ENCODE measurements at regions not wholly inside any gene's neighbourhood (a gene's known extent, or its start where the extent isn't known, plus 50 kb on each side); places are given as distances from the start of the nearest gene placed in this dataset.

DNA sequence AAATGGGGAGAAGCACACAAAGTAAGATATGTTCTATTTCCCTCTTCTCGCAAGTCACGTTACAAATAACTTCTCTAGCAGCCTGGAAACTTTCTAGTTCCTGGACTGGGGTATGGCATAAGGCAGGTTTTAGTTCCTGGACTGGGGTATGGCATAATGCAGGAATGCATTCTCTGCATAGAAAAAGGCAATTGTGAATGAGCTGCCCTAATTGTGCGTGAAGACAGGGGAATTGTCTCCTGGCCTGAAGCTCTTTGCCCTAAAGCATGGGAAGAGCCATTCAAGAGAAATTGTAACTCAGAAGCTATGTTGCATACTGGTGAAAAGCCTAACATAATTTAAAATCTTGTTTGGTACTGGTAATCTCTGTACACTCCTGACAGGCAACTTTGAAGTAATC is 54.3 kb upstream of the CBLB start:
- Histone ChIP-seq H3K27me3 (ENCODE audit: insufficient read depth, low read length, poor library complexity, severe bottlenecking) (no peaks in the 10 kb centered on the region), H3K9me3 (ENCODE audit: insufficient read depth, low read depth, low read length) (peaks cover 10% of the 10 kb centered on the region; the same call in 1 of the 2 replicates), H3K9me2 (replicated peaks; ENCODE audit: low read depth, low read length) (0 out of 2 replicates have a peak, but pooled peaks cover 3% of the 10 kb centered on the region), H3K79me2 (ENCODE audit: insufficient read depth, low read length) (no peaks in the 10 kb centered on the region), H3K36me3 (ENCODE audit: insufficient read depth, low read length) (no peaks in the 10 kb centered on the region), H3K4me2 (ENCODE audit: low read depth, low read length, poor library complexity, severe bottlenecking) (no peak overlapping the region), H3K9ac (ENCODE audit: low read depth, low read length, poor library complexity, severe bottlenecking) (no peak overlapping the region), H3K4me3 (ENCODE audit: low read length, poor library complexity, severe bottlenecking) (no peak overlapping the region), H2AFZ (ENCODE audit: low read length) (no peak overlapping the region), H3K4me1 (ENCODE audit: insufficient read depth, low read length, poor library complexity, severe bottlenecking) (peaks cover 2% of the 10 kb centered on the region), H4K20me1 (ENCODE audit: insufficient read depth, low read length, poor library complexity, severe bottlenecking) (no peaks in the 10 kb centered on the region), H3F3A (ENCODE audit: low read depth) (no peaks in the 10 kb centered on the region)
- TF ChIP-seq, protein P1, sequence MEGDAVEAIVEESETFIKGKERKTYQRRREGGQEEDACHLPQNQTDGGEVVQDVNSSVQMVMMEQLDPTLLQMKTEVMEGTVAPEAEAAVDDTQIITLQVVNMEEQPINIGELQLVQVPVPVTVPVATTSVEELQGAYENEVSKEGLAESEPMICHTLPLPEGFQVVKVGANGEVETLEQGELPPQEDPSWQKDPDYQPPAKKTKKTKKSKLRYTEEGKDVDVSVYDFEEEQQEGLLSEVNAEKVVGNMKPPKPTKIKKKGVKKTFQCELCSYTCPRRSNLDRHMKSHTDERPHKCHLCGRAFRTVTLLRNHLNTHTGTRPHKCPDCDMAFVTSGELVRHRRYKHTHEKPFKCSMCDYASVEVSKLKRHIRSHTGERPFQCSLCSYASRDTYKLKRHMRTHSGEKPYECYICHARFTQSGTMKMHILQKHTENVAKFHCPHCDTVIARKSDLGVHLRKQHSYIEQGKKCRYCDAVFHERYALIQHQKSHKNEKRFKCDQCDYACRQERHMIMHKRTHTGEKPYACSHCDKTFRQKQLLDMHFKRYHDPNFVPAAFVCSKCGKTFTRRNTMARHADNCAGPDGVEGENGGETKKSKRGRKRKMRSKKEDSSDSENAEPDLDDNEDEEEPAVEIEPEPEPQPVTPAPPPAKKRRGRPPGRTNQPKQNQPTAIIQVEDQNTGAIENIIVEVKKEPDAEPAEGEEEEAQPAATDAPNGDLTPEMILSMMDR (conservative IDR thresholded peaks at IDR 0.05; ENCODE audit: low read length), result no peak
- TF ChIP-seq EZH2phosphoT487 (IDR thresholded peaks at IDR 0.05; ENCODE audit: borderline replicate concordance), result no peak

DNA sequence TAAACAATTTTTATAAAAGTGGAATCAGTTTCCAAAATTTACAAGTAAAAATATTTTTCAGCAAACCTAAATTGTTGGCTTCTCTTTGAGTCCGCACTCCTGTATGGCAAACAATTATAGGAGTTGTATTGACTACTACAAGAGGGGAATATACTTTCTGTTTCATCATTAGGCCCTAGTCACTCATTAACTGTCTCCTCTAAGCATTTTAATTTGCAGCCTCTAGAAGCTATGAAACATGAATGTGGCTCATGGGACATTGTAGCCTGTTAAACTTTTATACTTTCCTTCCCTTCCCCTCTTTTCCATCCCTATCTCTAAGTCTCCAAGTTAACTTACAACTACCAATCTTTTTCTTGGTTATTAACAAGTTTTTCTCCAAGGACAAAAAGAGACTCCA is 58.9 kb upstream of the CBLB start:
- Histone ChIP-seq H2AFZ (ENCODE audit: low read length) (no peak overlapping the region), H3K9ac (ENCODE audit: low read depth, low read length, poor library complexity, severe bottlenecking) (no peak overlapping the region), H3K36me3 (ENCODE audit: insufficient read depth, low read length) (no peaks in the 10 kb centered on the region), H3F3A (ENCODE audit: low read depth) (no peaks in the 10 kb centered on the region), H3K9me2 (replicated peaks; ENCODE audit: low read depth, low read length) (0 out of 2 replicates have a peak, but pooled peaks cover 3% of the 10 kb centered on the region), H3K79me2 (ENCODE audit: insufficient read depth, low read length) (no peaks in the 10 kb centered on the region), H3K4me1 (ENCODE audit: insufficient read depth, low read length, poor library complexity, severe bottlenecking) (no peaks in the 10 kb centered on the region), H3K4me3 (ENCODE audit: low read length, poor library complexity, severe bottlenecking) (no peak overlapping the region), H3K9me3 (ENCODE audit: insufficient read depth, low read depth, low read length) (no peaks in the 10 kb centered on the region), H3K4me2 (ENCODE audit: low read depth, low read length, poor library complexity, severe bottlenecking) (no peak overlapping the region), H4K20me1 (ENCODE audit: insufficient read depth, low read length, poor library complexity, severe bottlenecking) (no peaks in the 10 kb centered on the region), H3K27me3 (ENCODE audit: insufficient read depth, low read length, poor library complexity, severe bottlenecking) (no peaks in the 10 kb centered on the region)
- TF ChIP-seq, protein P1 (conservative IDR thresholded peaks at IDR 0.05; ENCODE audit: low read length), result no peak

DNA sequence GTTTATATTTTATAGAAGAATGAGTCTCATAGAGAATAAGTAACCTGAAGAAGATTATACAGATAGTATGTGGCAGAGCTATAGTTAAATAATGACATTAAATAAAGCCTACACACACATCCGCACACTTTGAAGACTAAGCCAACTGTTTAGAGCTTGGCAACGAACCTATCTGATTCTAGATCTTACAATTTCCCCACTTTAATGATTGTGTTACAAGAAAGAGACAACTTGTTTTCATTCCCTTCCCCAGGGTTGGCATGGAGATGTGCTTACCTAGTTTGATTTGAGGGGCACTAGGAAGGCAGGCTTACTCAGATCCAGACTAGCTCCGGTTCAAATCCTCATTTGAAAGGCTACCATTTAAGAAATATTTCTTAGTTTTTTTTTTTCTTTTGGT is 61.9 kb upstream of the CBLB start:
- TF ChIP-seq, protein P1 (conservative IDR thresholded peaks at IDR 0.05; ENCODE audit: low read length), result no peak
- no peak for TF ChIP-seq EZH2phosphoT487 (IDR thresholded peaks at IDR 0.05; ENCODE audit: borderline replicate concordance)
- Histone ChIP-seq H2AFZ (ENCODE audit: low read length) (no peak overlapping the region), H3F3A (ENCODE audit: low read depth) (no peaks in the 10 kb centered on the region), H3K27me3 (ENCODE audit: insufficient read depth, low read length, poor library complexity, severe bottlenecking) (no peaks in the 10 kb centered on the region), H4K20me1 (ENCODE audit: insufficient read depth, low read length, poor library complexity, severe bottlenecking) (no peaks in the 10 kb centered on the region), H3K4me2 (ENCODE audit: low read depth, low read length, poor library complexity, severe bottlenecking) (no peak overlapping the region), H3K4me1 (ENCODE audit: insufficient read depth, low read length, poor library complexity, severe bottlenecking) (no peaks in the 10 kb centered on the region), H3K9me3 (ENCODE audit: insufficient read depth, low read depth, low read length) (no peaks in the 10 kb centered on the region), H3K9me2 (replicated peaks; ENCODE audit: low read depth, low read length) (0 out of 2 replicates have a peak, but pooled peaks cover 2% of the 10 kb centered on the region), H3K9ac (ENCODE audit: low read depth, low read length, poor library complexity, severe bottlenecking) (no peak overlapping the region), H3K36me3 (ENCODE audit: insufficient read depth, low read length) (no peaks in the 10 kb centered on the region), H3K4me3 (ENCODE audit: low read length, poor library complexity, severe bottlenecking) (no peak overlapping the region), H3K79me2 (ENCODE audit: insufficient read depth, low read length) (no peaks in the 10 kb centered on the region)
